RWPE2 (cell line): ENCODE measurements at regions not wholly inside any gene's neighbourhood (a gene's known extent, or its start where the extent isn't known, plus 50 kb on each side); places are given as distances from the start of the nearest gene placed in this dataset.
"Not testable (repeated sequence)": the region's sequence is repeated elsewhere in the genome, so short reads cannot be mapped to it uniquely, and the experiment has no call there.

Source experiments
- ATAC-seq: fragments of 200-7000 bp; cut with Tn5 transposase; 3 replicates; pipeline ENCODE4 v1.9.1; 2021; ENCODE audit warnings: low read depth
- DNase-seq: peaks from one replicate; pipeline ENCODE4 v3.0.0-alpha.2; 2020; ENCODE audit warnings: low spot score
- H3K27ac ChIP-seq: fragments of 450-650 bp; 2 replicates; pipeline ENCODE4 v1.5.1; 2017; ENCODE audit warnings: mild to moderate bottlenecking; ENCODE audit not compliant: poor library complexity, severe bottlenecking
- H3K27me3 ChIP-seq: fragments of 250-450 bp; sonication (Bioruptor Pico); 2 replicates; pipeline ENCODE4 v1.5.1; 2021; ENCODE audit warnings: mild to moderate bottlenecking, moderate library complexity; ENCODE audit not compliant: insufficient read depth, poor library complexity, severe bottlenecking
- H3K36me3 ChIP-seq: fragments of 250-450 bp; sonication (Bioruptor Pico); 2 replicates; pipeline ENCODE4 v1.5.1; 2020; ENCODE audit warnings: low read depth, mild to moderate bottlenecking, moderate library complexity
- H3K4me1 ChIP-seq: fragments of 250-450 bp; sonication (Bioruptor Pico); 2 replicates; pipeline ENCODE4 v1.5.1; 2021; ENCODE audit warnings: mild to moderate bottlenecking, moderate library complexity; ENCODE audit not compliant: insufficient read depth, poor library complexity, severe bottlenecking
- H3K4me3 ChIP-seq: fragments of 250-450 bp; sonication (Bioruptor Pico); 2 replicates; pipeline ENCODE4 v1.5.1; 2021; ENCODE audit warnings: mild to moderate bottlenecking, moderate library complexity; ENCODE audit not compliant: severe bottlenecking
- H3K9me3 ChIP-seq: fragments of 250-450 bp; sonication (Bioruptor Pico); 2 replicates; pipeline ENCODE4 v1.5.1; 2021; ENCODE audit warnings: mild to moderate bottlenecking, moderate library complexity; ENCODE audit not compliant: severe bottlenecking
- TF ChIP-seq, protein P1 (sequence below): fragments of 450-650 bp; IDR thresholded peaks from one replicate; pipeline ENCODE4 v1.5.1; 2017; ENCODE audit warnings: mild to moderate bottlenecking, moderate library complexity; ENCODE audit not compliant: poor library complexity, severe bottlenecking

DNA sequence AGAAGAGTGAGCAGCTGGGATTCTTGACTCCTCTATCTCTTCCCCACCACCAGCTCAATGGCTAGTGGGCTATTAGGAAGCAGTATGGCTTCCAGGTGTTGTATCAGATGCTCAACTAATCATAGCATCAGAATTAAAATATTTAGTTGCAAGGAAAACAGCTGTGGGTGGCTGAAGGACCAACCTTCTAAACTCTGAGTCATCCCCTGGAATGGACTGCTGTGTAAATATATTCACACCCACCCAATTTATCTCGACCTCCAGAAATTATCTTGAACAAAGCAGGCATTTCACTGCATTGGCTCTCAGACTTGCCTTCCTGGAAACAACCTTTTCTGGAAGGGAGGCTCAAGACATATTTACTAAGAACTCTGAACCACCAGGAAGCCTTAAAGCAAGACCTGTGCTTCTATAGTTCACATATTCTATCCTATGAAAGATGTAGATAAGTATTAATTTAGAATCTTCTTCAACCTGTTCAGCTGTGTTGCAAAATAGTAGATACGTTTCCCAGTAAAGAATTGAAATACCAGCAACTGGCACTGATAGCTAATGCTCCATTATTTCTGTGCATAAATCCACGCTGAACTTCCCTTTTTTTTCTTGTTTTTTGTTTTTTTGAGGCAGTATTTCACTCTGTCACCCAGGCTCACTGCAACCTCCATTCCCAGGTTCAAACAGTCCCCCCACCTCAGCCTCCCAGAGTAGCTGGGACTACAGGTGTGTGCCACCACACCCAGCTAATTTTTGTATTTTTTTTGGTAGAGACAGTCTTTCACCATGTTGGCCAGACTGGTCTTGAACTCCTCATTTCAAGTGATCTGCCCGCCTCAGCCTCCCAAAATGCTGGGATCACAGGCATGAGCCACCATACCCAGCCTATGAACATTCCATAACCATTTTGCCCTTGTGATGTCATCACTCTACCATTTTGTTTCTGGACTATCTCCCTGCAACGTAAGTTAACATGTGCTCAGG lies 56.9 kb upstream of the CD2AP start:
- no peaks in the 10 kb centered on the region for H3K9me3 ChIP-seq
- TF ChIP-seq, protein P1, sequence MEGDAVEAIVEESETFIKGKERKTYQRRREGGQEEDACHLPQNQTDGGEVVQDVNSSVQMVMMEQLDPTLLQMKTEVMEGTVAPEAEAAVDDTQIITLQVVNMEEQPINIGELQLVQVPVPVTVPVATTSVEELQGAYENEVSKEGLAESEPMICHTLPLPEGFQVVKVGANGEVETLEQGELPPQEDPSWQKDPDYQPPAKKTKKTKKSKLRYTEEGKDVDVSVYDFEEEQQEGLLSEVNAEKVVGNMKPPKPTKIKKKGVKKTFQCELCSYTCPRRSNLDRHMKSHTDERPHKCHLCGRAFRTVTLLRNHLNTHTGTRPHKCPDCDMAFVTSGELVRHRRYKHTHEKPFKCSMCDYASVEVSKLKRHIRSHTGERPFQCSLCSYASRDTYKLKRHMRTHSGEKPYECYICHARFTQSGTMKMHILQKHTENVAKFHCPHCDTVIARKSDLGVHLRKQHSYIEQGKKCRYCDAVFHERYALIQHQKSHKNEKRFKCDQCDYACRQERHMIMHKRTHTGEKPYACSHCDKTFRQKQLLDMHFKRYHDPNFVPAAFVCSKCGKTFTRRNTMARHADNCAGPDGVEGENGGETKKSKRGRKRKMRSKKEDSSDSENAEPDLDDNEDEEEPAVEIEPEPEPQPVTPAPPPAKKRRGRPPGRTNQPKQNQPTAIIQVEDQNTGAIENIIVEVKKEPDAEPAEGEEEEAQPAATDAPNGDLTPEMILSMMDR, result no peak
- H3K27ac ChIP-seq, result no peak overlapping the region
- no peak overlapping the region for H3K4me3 ChIP-seq
- no peaks in the 10 kb centered on the region for H3K27me3 ChIP-seq
- DNase-seq, result no peak
- ATAC-seq, result peak; percentile 35; the same call in 2 of the 3 replicates
- H3K4me1 ChIP-seq, result peaks cover 6% of the 10 kb centered on the region
- H3K36me3 ChIP-seq, result no peaks in the 10 kb centered on the region

DNA sequence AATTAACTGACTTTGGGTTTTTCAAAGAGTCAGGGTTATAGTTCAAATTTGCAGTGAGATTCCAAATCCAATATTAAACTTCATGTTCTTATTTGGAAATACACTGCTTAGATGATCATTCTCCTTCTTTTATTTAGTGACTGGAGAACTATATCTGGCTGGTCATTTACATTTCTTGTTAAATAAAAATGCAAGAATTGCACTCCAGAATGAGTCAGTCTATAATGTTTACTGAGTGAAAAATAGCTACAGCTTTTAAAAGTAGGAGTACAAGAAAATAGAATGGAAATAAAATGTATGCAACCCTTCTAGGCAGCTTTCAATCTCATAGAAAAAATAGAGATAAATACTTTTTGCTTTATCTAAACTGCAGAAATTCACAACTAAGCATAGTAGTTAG lies 54.5 kb upstream of the CD2AP start:
- no peak for DNase-seq
- Histone ChIP-seq H3K9me3 (no peaks in the 10 kb centered on the region), H3K27me3 (no peaks in the 10 kb centered on the region), H3K4me3 (no peak overlapping the region), H3K4me1 (peaks cover 6% of the 10 kb centered on the region), H3K36me3 (no peaks in the 10 kb centered on the region), H3K27ac (no peak overlapping the region)
- ATAC-seq, result no peak
- TF ChIP-seq, protein P1, result no peak

DNA sequence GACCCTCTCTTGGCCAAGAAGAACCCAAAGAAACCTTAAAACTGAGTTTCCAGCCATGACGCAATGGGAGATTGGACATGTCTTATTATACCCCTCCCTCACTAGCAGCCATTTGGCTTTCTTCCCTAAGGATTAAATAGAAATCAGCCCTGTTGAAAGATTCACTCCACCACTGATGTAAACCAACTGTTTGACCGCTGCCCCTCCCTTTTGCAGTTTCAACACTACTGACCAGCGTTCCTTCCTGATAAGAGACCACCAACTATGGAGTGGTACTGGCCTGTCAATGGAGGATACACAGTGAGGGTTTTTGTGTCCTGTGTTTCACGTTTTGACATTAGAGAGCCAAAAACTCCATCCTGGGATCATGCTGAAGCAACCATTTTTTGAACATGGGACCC lies 53.2 kb upstream of the CD2AP start:
- TF ChIP-seq, protein P1, result no peak
- no peak overlapping the region for H3K27ac ChIP-seq
- no peak for ATAC-seq

DNA sequence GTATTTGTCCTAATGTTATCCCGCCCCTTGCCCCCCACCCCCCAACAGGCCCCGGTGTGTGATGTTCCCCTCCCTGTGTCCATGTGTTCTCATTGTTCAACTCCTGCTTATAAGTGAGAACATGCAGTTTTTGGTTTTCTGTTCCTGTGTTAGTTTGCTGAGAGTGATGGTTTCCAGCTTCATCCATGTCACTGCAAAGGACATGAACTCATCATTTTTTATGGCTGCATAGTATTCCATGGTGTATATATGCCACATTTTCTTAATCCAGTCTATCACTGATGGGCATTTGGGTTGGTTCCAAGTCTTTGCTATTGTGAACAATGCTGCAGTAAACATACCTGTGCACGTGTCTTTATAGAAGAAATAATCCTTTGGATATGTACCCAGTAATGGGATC lies 51.9 kb upstream of the CD2AP start:
- H3K27me3 ChIP-seq, H3K36me3 ChIP-seq, ATAC-seq, DNase-seq, H3K4me1 ChIP-seq, H3K9me3 ChIP-seq, H3K4me3 ChIP-seq, H3K27ac ChIP-seq: not testable (repeated sequence)

More for the DNA sequence above, 53.2 kb upstream of the CD2AP start:
- no peaks in the 10 kb centered on the region for H3K9me3 ChIP-seq
- no peak for DNase-seq
- peaks cover 6% of the 10 kb centered on the region for H3K4me1 ChIP-seq
- no peaks in the 10 kb centered on the region for H3K27me3 ChIP-seq
- H3K36me3 ChIP-seq, result no peaks in the 10 kb centered on the region
- H3K4me3 ChIP-seq, result no peak overlapping the region

DNA sequence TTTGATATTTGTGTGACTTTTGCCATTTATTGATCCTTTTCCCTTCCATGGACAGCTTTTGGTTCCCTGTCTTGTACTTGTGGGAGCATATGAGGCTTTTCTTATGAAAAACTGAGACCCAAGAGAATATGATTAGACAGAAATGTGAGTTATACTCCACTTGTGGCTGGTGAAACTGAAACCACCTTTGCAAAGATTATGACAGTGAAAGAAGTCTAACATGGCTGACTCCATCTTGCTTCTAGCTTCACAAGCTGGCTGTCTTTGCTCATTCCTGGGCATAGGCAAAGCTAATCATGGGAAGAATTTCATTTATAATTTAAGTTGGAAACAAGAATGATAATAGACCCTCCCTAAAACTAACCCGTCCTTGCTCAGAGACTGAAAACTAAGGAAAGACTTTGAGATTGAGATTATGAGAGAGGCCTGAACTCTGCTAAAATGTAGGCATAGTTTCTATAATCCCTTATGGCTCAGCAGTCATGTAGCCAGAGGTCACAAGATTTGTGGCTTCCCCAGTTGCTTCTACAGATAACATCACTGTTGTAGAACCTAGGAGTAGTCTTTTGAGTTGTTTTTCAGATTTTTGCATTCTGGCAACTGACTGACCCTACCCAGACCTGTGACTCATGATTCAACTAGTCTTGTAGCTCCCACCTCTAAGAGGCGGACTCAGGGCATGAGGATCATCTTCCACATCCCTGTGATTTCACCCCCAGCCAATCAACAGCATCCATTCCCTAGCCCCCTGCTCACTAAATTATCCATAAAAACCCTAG lies 50.9 kb upstream of the CD2AP start:
- no peak overlapping the region for H3K4me3 ChIP-seq
- no peaks in the 10 kb centered on the region for H3K36me3 ChIP-seq
- H3K4me1 ChIP-seq, result no peaks in the 10 kb centered on the region
- H3K27ac ChIP-seq, result no peak overlapping the region
- H3K27me3 ChIP-seq, result no peaks in the 10 kb centered on the region
- no peak for DNase-seq
- TF ChIP-seq, protein P1, result no peak
- H3K9me3 ChIP-seq, result no peaks in the 10 kb centered on the region
- no peak for ATAC-seq
